ENCODE measurements at regions not wholly inside any gene's neighbourhood (a gene's known extent, or its start where the extent isn't known, plus 50 kb on each side); places are given as distances from the start of the nearest gene placed in this dataset.

GRCh38 chr12:111184161-111184560 is 184.7 kb downstream of the PHETA1 start:
- no peak for TF ChIP-seq CTCF (IDR thresholded peaks at IDR 0.05; ENCODE audit: insufficient read depth, low read depth, low read length)
- no peak for TF ChIP-seq EZH2 (IDR thresholded peaks at IDR 0.05; ENCODE audit: insufficient read depth, low read length)
